Activated naive CD8-positive, alpha-beta T cell treated with anti-CD3 and anti-CD28 coated beads, Interleukin-2, amount 10 ng/mL, durations not matched to agents 7 days and 5 days (primary cell): ENCODE measurements at regions not wholly inside any gene's neighbourhood (a gene's known extent, or its start where the extent isn't known, plus 50 kb on each side); places are given as distances from the start of the nearest gene placed in this dataset.
"Not testable (repeated sequence)": the region's sequence is repeated elsewhere in the genome, so short reads cannot be mapped to it uniquely, and the experiment has no call there.

Experiments used
- ATAC-seq: fragments of 150-1000 bp; cut with Tn5 transposase; one replicate; pipeline ENCODE4 v1.10.0; 2021; ENCODE audit warnings: low read depth, moderate library complexity
- POLR2A ChIA-PET: fragments of 350-600 bp; sonication (Branson Sonifier 250); formaldehyde crosslinking; loops from one replicate; lab custom pipeline; 2021; ENCODE audit warnings: antibody characterized with exemption; lab: Charles Lee
- DNase-seq: peaks from one replicate; pipeline ENCODE4 v3.0.0; 2021
- H3K27ac Mint-ChIP-seq: one replicate; pipeline ENCODE4 v1.8.0; 2022; ENCODE audit warnings: mild to moderate bottlenecking, mixed read lengths
- H3K27me3 Mint-ChIP-seq: one replicate; pipeline ENCODE4 v1.8.0; 2022; ENCODE audit warnings: mild to moderate bottlenecking, moderate library complexity, mixed read lengths
- H3K36me3 Mint-ChIP-seq: one replicate; pipeline ENCODE4 v1.8.0; 2021; ENCODE audit warnings: mild to moderate bottlenecking, mixed read lengths
- H3K4me1 Mint-ChIP-seq: one replicate; pipeline ENCODE4 v1.8.0; 2021; ENCODE audit warnings: mixed read lengths
- H3K4me3 Mint-ChIP-seq: one replicate; pipeline ENCODE4 v1.8.0; 2022; ENCODE audit warnings: mild to moderate bottlenecking, moderate library complexity, mixed read lengths
- H3K9me3 Mint-ChIP-seq: one replicate; pipeline ENCODE4 v1.8.0; 2021; ENCODE audit warnings: mixed read lengths

DNA sequence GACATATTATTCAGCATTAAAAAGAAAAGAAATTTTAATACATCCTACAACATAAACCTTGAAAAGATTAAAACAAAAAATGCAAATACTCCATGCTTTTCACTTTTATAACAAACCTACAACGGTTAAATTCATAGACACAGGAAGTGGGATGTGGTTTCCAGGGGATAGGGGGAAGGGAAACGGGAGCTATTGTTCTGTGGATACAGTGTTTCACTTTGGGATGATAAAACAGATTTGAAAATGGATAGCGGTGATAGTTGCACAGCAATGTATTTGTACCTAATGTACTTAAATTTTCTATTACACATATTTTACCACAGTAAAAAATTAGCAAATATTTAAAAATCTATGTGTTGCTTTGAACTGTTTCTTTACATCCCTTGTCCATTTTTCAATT lies 368.0 kb downstream of the CDY2B start:
- H3K4me3 Mint-ChIP-seq, H3K27me3 Mint-ChIP-seq, H3K4me1 Mint-ChIP-seq, H3K9me3 Mint-ChIP-seq, ATAC-seq, H3K27ac Mint-ChIP-seq, H3K36me3 Mint-ChIP-seq, DNase-seq, POLR2A ChIA-PET: not testable (repeated sequence)

DNA sequence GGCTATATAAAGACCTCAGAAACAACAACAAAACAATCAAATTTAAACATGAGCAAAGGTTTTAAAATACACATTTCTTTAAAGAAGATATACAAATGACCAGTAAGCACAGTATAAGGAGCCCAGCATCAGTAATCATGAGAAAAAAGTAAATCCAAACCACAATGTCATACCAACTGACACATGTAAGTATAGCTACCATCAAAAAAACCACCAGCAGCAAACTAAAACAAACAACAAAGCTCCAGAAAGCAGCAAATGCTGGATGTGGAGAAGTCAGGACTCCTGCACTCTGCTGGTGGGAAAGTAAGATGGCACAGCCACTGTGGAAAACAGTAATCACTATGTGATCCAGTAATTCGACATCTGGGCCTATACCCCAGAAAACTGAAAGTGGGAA lies 368.5 kb downstream of the CDY2B start:
- POLR2A ChIA-PET, H3K27ac Mint-ChIP-seq, H3K27me3 Mint-ChIP-seq, H3K36me3 Mint-ChIP-seq, H3K4me3 Mint-ChIP-seq, H3K4me1 Mint-ChIP-seq, H3K9me3 Mint-ChIP-seq, DNase-seq, ATAC-seq: not testable (repeated sequence)

DNA sequence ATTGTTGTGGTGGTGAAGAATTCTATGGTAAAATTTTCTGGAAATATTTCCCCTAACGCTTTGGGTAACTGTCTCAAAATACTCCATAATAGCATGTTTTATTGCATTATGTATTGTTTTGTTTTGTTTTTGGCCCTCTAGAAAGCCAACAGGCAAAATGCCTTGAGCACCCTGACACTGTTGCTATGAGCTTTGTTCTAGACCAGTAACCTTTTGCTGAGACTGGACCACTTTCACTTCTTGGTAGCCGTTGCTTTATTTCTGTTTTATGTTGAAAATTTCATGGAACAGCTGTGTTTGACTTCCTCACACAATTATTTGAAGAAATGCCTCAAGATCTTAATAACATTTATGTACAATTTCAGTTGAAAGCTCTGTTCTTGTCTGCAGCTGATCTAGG lies 374.2 kb downstream of the CDY2B start:
- H3K4me1 Mint-ChIP-seq, H3K4me3 Mint-ChIP-seq, H3K27ac Mint-ChIP-seq, ATAC-seq, H3K9me3 Mint-ChIP-seq, DNase-seq, H3K27me3 Mint-ChIP-seq, H3K36me3 Mint-ChIP-seq, POLR2A ChIA-PET: not testable (repeated sequence)

DNA sequence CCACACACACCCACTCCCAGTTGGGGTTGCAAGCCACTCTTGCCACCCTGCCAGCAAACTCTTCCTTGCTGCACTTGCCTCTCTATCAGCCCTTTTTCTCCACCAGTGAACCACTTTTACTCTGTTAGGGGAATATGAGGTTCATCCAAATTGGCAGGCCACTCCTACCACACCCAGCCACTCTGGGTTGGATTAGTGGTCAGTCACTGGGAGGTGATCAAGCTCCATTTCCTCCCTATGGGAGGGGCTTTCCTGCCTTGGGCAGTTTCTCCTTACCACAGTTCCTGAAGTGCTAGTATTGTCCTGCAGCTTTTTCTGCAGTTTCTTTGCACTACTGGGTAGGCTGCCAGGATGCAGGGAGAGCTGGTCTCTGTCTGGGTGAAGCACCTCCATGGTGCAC lies 395.3 kb downstream of the CDY2B start:
- H3K9me3 Mint-ChIP-seq, H3K4me3 Mint-ChIP-seq, POLR2A ChIA-PET, H3K4me1 Mint-ChIP-seq, H3K27me3 Mint-ChIP-seq, DNase-seq, H3K36me3 Mint-ChIP-seq, H3K27ac Mint-ChIP-seq, ATAC-seq: not testable (repeated sequence)

DNA sequence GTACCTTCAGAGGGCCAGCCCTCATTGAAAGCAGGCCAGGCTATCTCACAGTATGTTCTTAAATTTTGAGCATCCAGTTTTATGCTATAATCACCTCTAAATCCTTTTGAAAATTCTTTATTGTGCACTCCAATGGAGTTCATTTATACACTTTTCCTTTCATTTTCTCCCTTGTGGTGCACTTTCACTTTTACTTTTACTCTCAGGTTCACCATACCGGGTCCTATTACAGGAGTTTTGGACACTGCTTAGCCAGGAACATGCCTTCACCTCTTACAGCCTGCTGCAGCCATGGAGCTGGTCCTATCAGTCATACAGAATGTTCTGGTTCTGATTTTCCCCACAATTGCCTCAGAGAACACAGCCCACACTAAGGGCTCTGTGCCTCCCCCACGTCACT lies 395.9 kb downstream of the CDY2B start:
- H3K27me3 Mint-ChIP-seq, DNase-seq, H3K36me3 Mint-ChIP-seq, POLR2A ChIA-PET, H3K9me3 Mint-ChIP-seq, H3K4me1 Mint-ChIP-seq, H3K4me3 Mint-ChIP-seq, H3K27ac Mint-ChIP-seq: not testable (repeated sequence)
- peak; percentile 86 for ATAC-seq

DNA sequence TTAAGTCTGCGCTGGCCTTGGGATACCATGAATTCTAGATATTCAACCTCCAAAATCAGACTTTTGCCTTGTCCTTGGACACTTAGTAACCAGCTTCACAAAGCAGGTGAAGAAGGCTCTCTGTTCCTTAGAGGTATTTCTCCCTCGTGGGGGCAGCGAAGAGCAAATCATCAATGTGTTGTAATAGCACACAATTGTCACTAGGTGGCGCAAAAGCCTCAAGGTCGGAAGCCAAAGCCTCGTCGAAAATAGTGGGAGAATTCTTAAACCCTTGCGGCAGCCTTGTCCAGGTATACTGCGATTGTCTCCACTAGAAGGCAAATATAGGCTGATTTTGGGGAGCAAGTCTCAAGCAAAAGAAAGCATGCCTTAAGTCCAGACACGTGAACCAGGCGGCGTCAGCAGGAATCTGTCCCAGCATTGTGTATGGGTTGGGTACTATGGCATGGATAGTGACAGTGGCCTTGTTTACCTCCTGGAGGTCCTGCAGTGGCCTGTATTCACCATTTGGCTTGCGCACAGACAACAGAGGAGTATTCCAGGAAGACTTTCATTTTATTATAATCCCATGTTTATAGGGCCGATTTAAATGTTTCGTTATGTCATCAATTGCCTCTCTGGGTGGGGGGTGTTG lies 398.5 kb downstream of the CDY2B start:
- DNase-seq, POLR2A ChIA-PET, H3K36me3 Mint-ChIP-seq, H3K9me3 Mint-ChIP-seq, H3K27me3 Mint-ChIP-seq, H3K4me1 Mint-ChIP-seq, H3K4me3 Mint-ChIP-seq, H3K27ac Mint-ChIP-seq: not testable (repeated sequence)
- peak; percentile 43 for ATAC-seq

DNA sequence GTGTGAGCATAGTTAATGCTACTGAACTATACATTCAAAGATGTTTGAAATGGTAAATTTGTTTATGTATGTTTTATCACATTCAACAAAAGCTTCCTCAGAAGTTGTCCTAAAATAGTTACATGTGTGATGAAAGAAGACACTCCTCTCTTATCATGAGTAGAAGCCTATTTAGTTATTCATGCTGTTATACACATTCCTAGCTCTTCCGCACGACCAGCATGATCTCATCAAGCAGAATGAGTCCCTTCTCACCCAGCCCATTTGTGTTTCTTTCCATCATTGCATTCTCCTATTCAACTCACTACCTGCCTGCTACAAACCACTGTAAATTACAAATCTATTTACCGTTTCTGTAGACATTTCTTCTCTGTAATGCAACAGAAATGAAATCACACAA lies 408.0 kb downstream of the CDY2B start:
- H3K27ac Mint-ChIP-seq, DNase-seq, POLR2A ChIA-PET, ATAC-seq, H3K9me3 Mint-ChIP-seq, H3K4me1 Mint-ChIP-seq, H3K27me3 Mint-ChIP-seq, H3K4me3 Mint-ChIP-seq, H3K36me3 Mint-ChIP-seq: not testable (repeated sequence)

DNA sequence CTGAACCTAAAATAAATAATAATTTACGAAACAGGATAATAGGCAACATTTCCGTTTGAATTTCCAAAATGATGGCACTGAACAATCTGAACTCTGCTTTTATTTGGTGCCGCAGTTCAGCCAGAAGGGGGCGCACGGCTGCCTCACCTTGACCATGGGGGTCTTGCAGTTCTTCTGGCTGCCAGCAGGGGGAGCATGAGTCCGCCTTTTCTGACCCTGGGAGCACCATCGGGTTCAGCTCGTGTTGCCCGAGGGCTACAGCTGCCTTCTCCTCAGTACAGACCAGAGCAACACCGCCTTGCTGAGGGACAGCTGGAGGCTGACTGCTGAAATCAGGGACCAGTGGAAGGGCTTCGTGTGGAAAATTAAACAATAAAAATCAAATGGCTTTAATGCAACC lies 420.3 kb downstream of the CDY2B start:
- H3K4me1 Mint-ChIP-seq, DNase-seq, H3K36me3 Mint-ChIP-seq, POLR2A ChIA-PET, H3K27ac Mint-ChIP-seq, H3K9me3 Mint-ChIP-seq, ATAC-seq, H3K4me3 Mint-ChIP-seq, H3K27me3 Mint-ChIP-seq: not testable (repeated sequence)

DNA sequence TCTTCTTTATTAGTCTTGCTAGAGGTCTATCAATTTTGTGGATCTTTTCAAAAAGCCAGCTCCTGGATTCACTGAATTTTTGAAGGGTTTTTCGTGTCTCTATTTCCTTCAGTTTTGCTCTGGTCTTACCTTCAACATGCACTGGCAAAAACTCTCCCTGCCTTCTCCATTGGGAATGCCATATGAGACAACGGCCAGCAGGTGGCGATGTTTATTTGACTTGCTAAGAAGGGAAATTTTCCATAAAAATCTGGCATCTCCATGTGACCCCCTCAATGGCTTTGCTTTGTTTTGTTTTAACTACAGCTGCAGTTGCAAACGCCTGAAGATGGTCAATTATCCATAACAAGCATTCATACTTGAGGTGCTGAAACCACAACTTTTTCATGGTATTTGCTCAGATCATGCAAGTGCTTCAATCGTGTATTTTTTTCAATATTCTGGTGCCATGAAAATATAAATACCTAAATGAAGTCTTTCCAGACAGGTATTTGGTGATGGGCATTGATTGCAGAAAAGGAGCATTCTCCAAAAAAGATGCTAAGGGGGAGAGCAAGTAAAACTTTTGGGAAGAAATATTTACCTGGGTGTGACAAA lies 449.4 kb downstream of the CDY2B start:
- Mint-ChIP-seq H3K9me3 (no peaks in the 10 kb centered on the region), H3K4me1 (no peaks in the 10 kb centered on the region), H3K36me3 (no peaks in the 10 kb centered on the region), H3K4me3 (no peak overlapping the region), H3K27me3 (no peaks in the 10 kb centered on the region), H3K27ac (no peak overlapping the region)
- DNase-seq (no peak), ATAC-seq (no peak)
- POLR2A ChIA-PET, result no interaction called here

DNA sequence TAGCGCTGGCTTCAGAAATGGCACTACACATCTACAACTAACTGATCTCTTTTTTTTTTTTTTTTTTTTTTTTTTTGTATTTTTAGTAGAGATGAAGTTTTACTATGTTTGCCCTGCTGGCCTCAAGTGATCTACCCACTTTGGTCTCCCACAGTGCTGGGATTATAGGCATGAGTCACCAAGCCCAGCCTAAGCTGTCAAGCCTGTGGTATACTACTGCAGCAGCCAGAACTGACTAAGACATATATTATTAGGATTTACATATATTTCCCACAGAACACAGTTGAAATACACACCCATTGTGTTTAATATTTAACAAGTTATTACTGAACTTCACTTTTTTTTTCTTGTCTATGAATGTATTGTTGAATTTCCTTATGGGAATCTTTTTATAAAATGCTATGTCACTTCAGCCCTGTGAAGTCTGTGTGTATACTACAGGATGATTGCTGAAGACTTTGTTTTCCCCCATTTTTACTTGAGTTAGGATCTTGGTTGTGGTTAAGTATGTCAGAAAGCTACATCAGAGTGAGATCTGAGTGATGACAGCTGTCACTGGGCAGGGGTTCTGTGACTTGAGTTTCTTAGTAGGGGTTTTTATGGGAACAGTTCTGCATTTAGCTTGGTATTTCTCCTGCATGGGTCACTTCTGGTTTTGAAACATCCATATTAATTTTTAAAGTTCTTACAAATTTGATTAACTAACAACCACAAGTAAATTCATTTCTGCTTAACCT lies 481.5 kb downstream of the CDY2B start:
- no peaks in the 10 kb centered on the region for H3K36me3 Mint-ChIP-seq
- H3K4me1 Mint-ChIP-seq, result no peaks in the 10 kb centered on the region
- POLR2A ChIA-PET, result no interaction called here

DNA sequence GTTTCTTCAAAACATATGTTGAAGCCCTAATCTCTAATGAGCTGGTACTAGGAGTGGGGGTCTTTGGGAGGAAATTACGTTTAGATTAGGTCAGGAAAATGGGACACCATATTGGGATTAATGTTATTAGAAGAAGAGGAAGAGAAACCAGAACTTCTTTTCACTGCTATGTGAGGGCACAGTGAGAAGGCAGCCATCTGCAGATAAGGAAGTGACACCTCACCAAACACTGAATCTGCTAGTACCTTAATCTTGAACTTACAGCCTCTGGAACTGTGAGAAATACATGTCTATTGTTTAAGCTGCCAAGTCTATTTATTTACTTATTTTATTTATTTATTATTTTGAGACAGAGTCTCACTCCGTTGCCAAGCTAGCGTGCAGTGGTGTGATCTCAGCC lies 482.4 kb downstream of the CDY2B start:
- POLR2A ChIA-PET, result no interaction called here
- ATAC-seq, result no peak
- Mint-ChIP-seq H3K36me3 (no peaks in the 10 kb centered on the region), H3K9me3 (no peaks in the 10 kb centered on the region), H3K4me1 (no peaks in the 10 kb centered on the region), H3K27me3 (no peaks in the 10 kb centered on the region), H3K27ac (no peak overlapping the region), H3K4me3 (no peak overlapping the region)
- DNase-seq, result no peak

More for the DNA sequence above, 481.5 kb downstream of the CDY2B start:
- Mint-ChIP-seq H3K9me3 (no peaks in the 10 kb centered on the region), H3K27me3 (no peaks in the 10 kb centered on the region), H3K27ac (no peak overlapping the region), H3K4me3 (no peak overlapping the region)
- ATAC-seq, result no peak
- DNase-seq, result no peak

DNA sequence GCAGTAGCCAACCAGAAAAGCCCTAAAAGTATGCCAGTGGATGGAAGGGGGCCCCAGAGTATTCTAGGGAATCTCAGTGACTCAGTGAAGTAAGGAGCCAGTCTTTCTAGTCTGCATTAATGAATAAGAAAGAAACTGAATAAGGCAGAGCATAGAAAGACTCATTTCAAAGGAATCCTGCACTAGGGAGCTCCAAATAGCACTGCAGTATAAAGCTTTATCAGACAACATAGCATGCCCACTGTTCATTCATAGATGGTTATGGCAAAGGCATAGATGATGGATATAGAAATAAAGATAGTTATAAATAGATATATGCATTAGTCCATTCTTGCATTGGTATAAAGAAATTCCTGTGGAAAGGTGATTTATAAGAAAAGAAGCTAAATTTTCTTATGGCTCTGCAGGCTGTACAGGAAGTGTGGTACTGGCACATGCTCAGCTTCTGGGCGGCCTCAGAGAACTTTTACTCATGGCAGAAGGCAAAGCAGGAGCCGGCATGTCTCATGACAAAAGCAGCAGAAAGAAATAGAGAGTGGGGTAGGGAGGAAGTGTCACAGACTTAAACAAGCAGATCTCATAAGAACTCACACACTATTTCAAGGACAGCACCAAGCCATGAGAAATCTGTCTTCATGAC lies 498.5 kb downstream of the CDY2B start:
- Mint-ChIP-seq H3K36me3 (no peaks in the 10 kb centered on the region), H3K4me1 (no peaks in the 10 kb centered on the region), H3K4me3 (no peak overlapping the region), H3K27me3 (no peaks in the 10 kb centered on the region), H3K27ac (no peak overlapping the region), H3K9me3 (no peaks in the 10 kb centered on the region)
- DNase-seq, result no peak
- no peak for ATAC-seq
- POLR2A ChIA-PET, result no interaction called here

DNA sequence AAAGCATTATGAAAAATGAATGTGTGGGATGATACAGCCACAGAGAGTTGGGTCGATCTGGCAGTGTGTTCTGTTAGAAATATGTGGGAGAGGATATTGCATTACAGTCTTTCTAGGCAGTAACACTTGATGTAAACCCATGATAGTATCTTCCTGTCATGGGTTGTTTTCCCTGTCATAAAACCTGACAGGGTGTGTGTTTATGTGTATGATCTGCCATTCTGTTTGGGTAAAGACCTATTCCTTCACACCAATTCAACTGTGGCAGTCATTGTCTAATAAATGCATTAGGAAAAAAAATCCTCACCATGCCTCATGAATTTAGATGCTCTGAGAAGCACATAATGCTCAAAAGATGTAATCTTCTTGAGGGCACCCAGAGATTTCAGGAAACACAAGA lies 501.7 kb downstream of the CDY2B start:
- POLR2A ChIA-PET, result no interaction called here
- ATAC-seq (no peak), DNase-seq (no peak)
- no peaks in the 10 kb centered on the region for H3K4me1 Mint-ChIP-seq
- H3K9me3 Mint-ChIP-seq, result no peaks in the 10 kb centered on the region
- H3K36me3 Mint-ChIP-seq, result no peaks in the 10 kb centered on the region
- H3K27me3 Mint-ChIP-seq, result no peaks in the 10 kb centered on the region
- no peak overlapping the region for H3K27ac Mint-ChIP-seq
- H3K4me3 Mint-ChIP-seq, result no peak overlapping the region

DNA sequence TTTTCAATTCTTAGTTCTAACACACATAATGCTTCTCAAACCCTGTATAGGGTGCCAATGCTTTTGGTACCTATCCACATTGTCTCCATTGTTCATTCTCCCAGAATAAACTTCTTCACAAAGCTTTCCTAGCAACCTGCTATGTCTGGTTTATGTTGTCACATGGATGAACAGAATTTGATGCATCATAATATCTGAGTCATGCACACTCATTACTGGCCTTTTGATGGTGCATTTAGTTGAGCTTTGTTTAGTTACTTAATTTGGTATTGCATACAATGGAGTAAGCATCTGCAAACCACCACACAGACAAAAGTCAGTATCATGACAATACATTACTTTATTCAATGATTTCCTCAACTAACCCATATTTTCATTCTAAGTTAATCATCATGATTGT lies 511.6 kb downstream of the CDY2B start:
- ATAC-seq (no peak), DNase-seq (no peak)
- Mint-ChIP-seq H3K4me1 (no peaks in the 10 kb centered on the region), H3K4me3 (no peak overlapping the region), H3K27me3 (no peaks in the 10 kb centered on the region), H3K36me3 (no peaks in the 10 kb centered on the region), H3K27ac (no peak overlapping the region), H3K9me3 (no peaks in the 10 kb centered on the region)
- POLR2A ChIA-PET, result no interaction called here
